GM19099 (cell line): ENCODE measurements at regions not wholly inside any gene's neighbourhood (a gene's known extent, or its start where the extent isn't known, plus 50 kb on each side); places are given as distances from the start of the nearest gene placed in this dataset.

ENCODE experiments used
- POLR2A ChIP-seq: IDR thresholded peaks from 3 replicates; pipeline ENCODE4 v1.6.1; 2011; ENCODE audit warnings: low read depth; ENCODE audit not compliant: insufficient read length; ENCODE audit errors: extremely low read depth

GRCh38 chr17:69605571-69605970 is 191.1 kb downstream of the MAP2K6 start:
- TF ChIP-seq POLR2A, result no peak

- no peak for TF ChIP-seq POLR2A
Observed at GRCh38 chr17:69606142-69606800, 191.8 kb downstream of the MAP2K6 start.

GRCh38 chr17:69607162-69607834 is 192.8 kb downstream of the MAP2K6 start:
- peak; percentile 19 for TF ChIP-seq POLR2A

GRCh38 chr17:69608141-69608540 is 193.6 kb downstream of the MAP2K6 start:
- no peak for TF ChIP-seq POLR2A

- TF ChIP-seq POLR2A, result no peak
Observed at GRCh38 chr17:69608808-69609472, 194.4 kb downstream of the MAP2K6 start.

- no peak for TF ChIP-seq POLR2A
Observed at GRCh38 chr17:69609473-69610305, 195.2 kb downstream of the MAP2K6 start.

- no peak for TF ChIP-seq POLR2A
Observed at GRCh38 chr17:69620363-69620762, 205.9 kb downstream of the MAP2K6 start.

- TF ChIP-seq POLR2A, result no peak
Observed at GRCh38 chr17:69625474-69625873, 211.0 kb downstream of the MAP2K6 start.

- no peak for TF ChIP-seq POLR2A
Observed at GRCh38 chr17:69630056-69630635, 215.6 kb downstream of the MAP2K6 start.

GRCh38 chr17:69634844-69635243 is 220.3 kb downstream of the MAP2K6 start:
- no peak for TF ChIP-seq POLR2A

- no peak for TF ChIP-seq POLR2A
Observed at GRCh38 chr17:69637446-69638156, 223.1 kb downstream of the MAP2K6 start.

- no peak for TF ChIP-seq POLR2A
Observed at GRCh38 chr17:69639096-69639495, 224.6 kb downstream of the MAP2K6 start.

- TF ChIP-seq POLR2A, result no peak
Observed at GRCh38 chr17:69640073-69640472, 225.6 kb downstream of the MAP2K6 start.

GRCh38 chr17:69643686-69644085 is 229.2 kb downstream of the MAP2K6 start:
- TF ChIP-seq POLR2A, result no peak
